SK-N-SH treated with all-trans-retinoic acid at 6 μM for 48 hours (cell line): ENCODE measurements at regions not wholly inside any gene's neighbourhood (a gene's known extent, or its start where the extent isn't known, plus 50 kb on each side); places are given as distances from the start of the nearest gene placed in this dataset.

Experiments used
- ATAC-seq: fragments of 200-7000 bp; cut with Tn5 transposase; 3 replicates; pipeline ENCODE4 v1.9.1; 2020; ENCODE audit warnings: mild to moderate bottlenecking, moderate library complexity
- ARNTL ChIP-seq: fragments of 450-650 bp; formaldehyde crosslinking; IDR thresholded peaks from 2 replicates; pipeline ENCODE4 v1.5.0; 2020; ENCODE audit warnings: low read depth, mild to moderate bottlenecking, moderate library complexity, borderline replicate concordance
- BACH2 ChIP-seq: fragments of 250-450 bp; sonication (Bioruptor Pico); IDR thresholded peaks from 2 replicates; pipeline ENCODE4 v1.9.0; 2021; ENCODE audit warnings: mild to moderate bottlenecking, borderline replicate concordance
- CREB5 ChIP-seq: fragments of 250-450 bp; sonication (Bioruptor Pico); IDR thresholded peaks from 2 replicates; pipeline ENCODE4 v1.5.1; 2020; ENCODE audit warnings: low read depth, mild to moderate bottlenecking, moderate library complexity
- CSDC2 ChIP-seq: fragments of 250-450 bp; sonication (Bioruptor Pico); IDR thresholded peaks from 2 replicates; pipeline ENCODE4 v1.5.0; 2020; ENCODE audit warnings: mild to moderate bottlenecking, moderate library complexity
- ESRRG ChIP-seq: fragments of 250-450 bp; sonication (Bioruptor Pico); IDR thresholded peaks from 2 replicates; pipeline ENCODE4 v1.6.1; 2021; ENCODE audit warnings: mild to moderate bottlenecking
- GLIS3 ChIP-seq: fragments of 250-450 bp; sonication (Bioruptor Pico); IDR thresholded peaks from 2 replicates; pipeline ENCODE4 v1.5.0; 2020; ENCODE audit warnings: mild to moderate bottlenecking, moderate library complexity
- ISL1 ChIP-seq: fragments of 250-450 bp; sonication (Bioruptor Pico); IDR thresholded peaks from 2 replicates; pipeline ENCODE4 v2.1.2; 2022; ENCODE audit warnings: mild to moderate bottlenecking, moderate library complexity
- OSR1 ChIP-seq: fragments of 250-450 bp; sonication (Bioruptor Pico); IDR thresholded peaks from 2 replicates; pipeline ENCODE4 v1.8.0; 2022; ENCODE audit warnings: moderate library complexity, mild to moderate bottlenecking, inconsistent platforms
- POU6F1 ChIP-seq: fragments of 250-450 bp; sonication (Bioruptor Pico); IDR thresholded peaks from 2 replicates; pipeline ENCODE4 v1.8.0; 2021; ENCODE audit warnings: low read depth, mild to moderate bottlenecking, moderate library complexity, borderline replicate concordance
- PPARA ChIP-seq: fragments of 250-450 bp; sonication (Bioruptor Pico); IDR thresholded peaks from 2 replicates; pipeline ENCODE4 v1.5.0; 2020; ENCODE audit warnings: mild to moderate bottlenecking, borderline replicate concordance
- RARB ChIP-seq: fragments of 250-450 bp; sonication (Bioruptor Pico); IDR thresholded peaks from 2 replicates; pipeline ENCODE4 v1.8.0; 2021; ENCODE audit warnings: mild to moderate bottlenecking, moderate library complexity
- SNAI2 ChIP-seq: fragments of 250-450 bp; sonication (Bioruptor Pico); IDR thresholded peaks from 2 replicates; pipeline ENCODE4 v1.5.0; 2020; ENCODE audit warnings: mild to moderate bottlenecking, moderate library complexity
- TCF4 ChIP-seq: fragments of 250-450 bp; sonication (Bioruptor Pico); IDR thresholded peaks from 2 replicates; pipeline ENCODE4 v1.8.0; 2021; ENCODE audit warnings: mild to moderate bottlenecking, moderate library complexity, borderline replicate concordance
- TOX ChIP-seq: fragments of 250-450 bp; sonication (Bioruptor Pico); IDR thresholded peaks from 2 replicates; pipeline ENCODE4 v1.8.0; 2021; ENCODE audit warnings: mild to moderate bottlenecking, moderate library complexity, borderline replicate concordance
- ZC3H10 ChIP-seq: fragments of 250-450 bp; sonication (Bioruptor Pico); IDR thresholded peaks from 2 replicates; pipeline ENCODE4 v1.5.1; 2021; ENCODE audit warnings: mild to moderate bottlenecking, moderate library complexity
- ZFP3 ChIP-seq: fragments of 250-450 bp; sonication (Bioruptor Pico); IDR thresholded peaks from 2 replicates; pipeline ENCODE4 v1.5.0; 2020; ENCODE audit warnings: mild to moderate bottlenecking, moderate library complexity
- ZFP30 ChIP-seq: fragments of 450-650 bp; formaldehyde crosslinking; IDR thresholded peaks from 2 replicates; pipeline ENCODE4 v1.5.0; 2022; ENCODE audit warnings: mild to moderate bottlenecking, moderate library complexity
- ZNF565 ChIP-seq: fragments of 450-650 bp; formaldehyde crosslinking; conservative IDR thresholded peaks from 2 replicates; pipeline ENCODE4 v1.5.0; 2020; ENCODE audit warnings: low read depth, mild to moderate bottlenecking, moderate library complexity
- ZNF70 ChIP-seq: fragments of 450-650 bp; formaldehyde crosslinking; IDR thresholded peaks from 2 replicates; pipeline ENCODE4 v1.5.0; 2020; ENCODE audit warnings: mild to moderate bottlenecking, moderate library complexity
- ZNF8 ChIP-seq: fragments of 450-650 bp; formaldehyde crosslinking; IDR thresholded peaks from 2 replicates; pipeline ENCODE4 v1.5.0; 2020; ENCODE audit warnings: mild to moderate bottlenecking, moderate library complexity
- TF ChIP-seq, protein P1 (sequence below): fragments of 250-450 bp; sonication (Bioruptor Pico); IDR thresholded peaks from 2 replicates; pipeline ENCODE4 v1.5.1; 2021; ENCODE audit warnings: mild to moderate bottlenecking, moderate library complexity
- TF ChIP-seq, protein P2 (sequence below): fragments of 250-450 bp; sonication (Bioruptor Pico); IDR thresholded peaks from 2 replicates; pipeline ENCODE4 v1.5.0; 2020; ENCODE audit warnings: mild to moderate bottlenecking, moderate library complexity
- TF ChIP-seq, protein P3 (sequence below): fragments of 250-450 bp; sonication (Bioruptor Pico); IDR thresholded peaks from 2 replicates; pipeline ENCODE4 v1.8.0; 2020; ENCODE audit warnings: mild to moderate bottlenecking, moderate library complexity, borderline replicate concordance

- ATAC-seq = no peak
These were observed 538.6 kb upstream of the MIR17HG start for GRCh38 chr13:90808838-90809237.

DNA sequence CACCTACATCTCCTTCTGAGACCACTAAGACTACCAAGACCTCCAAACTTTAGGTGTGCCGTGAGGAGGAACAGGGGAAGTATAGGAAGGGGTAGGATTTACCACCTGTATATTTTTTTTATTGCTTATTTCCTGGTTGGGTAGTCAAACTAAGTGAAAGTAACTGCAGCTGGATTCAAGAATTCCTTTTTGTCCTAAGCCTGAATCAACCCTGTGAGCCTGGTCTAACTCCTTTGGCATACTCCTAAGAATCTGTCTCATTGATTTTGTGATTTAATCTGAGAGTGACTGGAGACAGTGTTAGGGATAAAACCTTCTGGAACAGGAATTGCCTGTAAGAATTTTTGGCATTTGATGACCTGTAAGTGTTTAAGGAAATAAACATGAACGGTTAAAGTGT lies 523.5 kb upstream of the MIR17HG start:
- TF ChIP-seq ZFP30 (CRISPR knock-in tag) (no peak), SNAI2 (CRISPR knock-in tag) (no peak), CSDC2 (no peak), CREB5 (CRISPR knock-in tag) (no peak), BACH2 (CRISPR knock-in tag) (no peak), ZFP3 (no peak), RARB (CRISPR knock-in tag) (no peak), GLIS3 (CRISPR knock-in tag) (no peak), PPARA (no peak), POU6F1 (CRISPR knock-in tag) (no peak)
- TF ChIP-seq, protein P1, sequence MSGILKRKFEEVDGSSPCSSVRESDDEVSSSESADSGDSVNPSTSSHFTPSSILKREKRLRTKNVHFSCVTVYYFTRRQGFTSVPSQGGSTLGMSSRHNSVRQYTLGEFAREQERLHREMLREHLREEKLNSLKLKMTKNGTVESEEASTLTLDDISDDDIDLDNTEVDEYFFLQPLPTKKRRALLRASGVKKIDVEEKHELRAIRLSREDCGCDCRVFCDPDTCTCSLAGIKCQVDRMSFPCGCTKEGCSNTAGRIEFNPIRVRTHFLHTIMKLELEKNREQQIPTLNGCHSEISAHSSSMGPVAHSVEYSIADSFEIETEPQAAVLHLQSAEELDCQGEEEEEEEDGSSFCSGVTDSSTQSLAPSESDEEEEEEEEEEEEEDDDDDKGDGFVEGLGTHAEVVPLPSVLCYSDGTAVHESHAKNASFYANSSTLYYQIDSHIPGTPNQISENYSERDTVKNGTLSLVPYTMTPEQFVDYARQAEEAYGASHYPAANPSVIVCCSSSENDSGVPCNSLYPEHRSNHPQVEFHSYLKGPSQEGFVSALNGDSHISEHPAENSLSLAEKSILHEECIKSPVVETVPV (CRISPR knock-in tag) = no peak
- TF ChIP-seq, protein P2, sequence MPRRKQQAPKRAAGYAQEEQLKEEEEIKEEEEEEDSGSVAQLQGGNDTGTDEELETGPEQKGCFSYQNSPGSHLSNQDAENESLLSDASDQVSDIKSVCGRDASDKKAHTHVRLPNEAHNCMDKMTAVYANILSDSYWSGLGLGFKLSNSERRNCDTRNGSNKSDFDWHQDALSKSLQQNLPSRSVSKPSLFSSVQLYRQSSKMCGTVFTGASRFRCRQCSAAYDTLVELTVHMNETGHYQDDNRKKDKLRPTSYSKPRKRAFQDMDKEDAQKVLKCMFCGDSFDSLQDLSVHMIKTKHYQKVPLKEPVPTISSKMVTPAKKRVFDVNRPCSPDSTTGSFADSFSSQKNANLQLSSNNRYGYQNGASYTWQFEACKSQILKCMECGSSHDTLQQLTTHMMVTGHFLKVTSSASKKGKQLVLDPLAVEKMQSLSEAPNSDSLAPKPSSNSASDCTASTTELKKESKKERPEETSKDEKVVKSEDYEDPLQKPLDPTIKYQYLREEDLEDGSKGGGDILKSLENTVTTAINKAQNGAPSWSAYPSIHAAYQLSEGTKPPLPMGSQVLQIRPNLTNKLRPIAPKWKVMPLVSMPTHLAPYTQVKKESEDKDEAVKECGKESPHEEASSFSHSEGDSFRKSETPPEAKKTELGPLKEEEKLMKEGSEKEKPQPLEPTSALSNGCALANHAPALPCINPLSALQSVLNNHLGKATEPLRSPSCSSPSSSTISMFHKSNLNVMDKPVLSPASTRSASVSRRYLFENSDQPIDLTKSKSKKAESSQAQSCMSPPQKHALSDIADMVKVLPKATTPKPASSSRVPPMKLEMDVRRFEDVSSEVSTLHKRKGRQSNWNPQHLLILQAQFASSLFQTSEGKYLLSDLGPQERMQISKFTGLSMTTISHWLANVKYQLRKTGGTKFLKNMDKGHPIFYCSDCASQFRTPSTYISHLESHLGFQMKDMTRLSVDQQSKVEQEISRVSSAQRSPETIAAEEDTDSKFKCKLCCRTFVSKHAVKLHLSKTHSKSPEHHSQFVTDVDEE (CRISPR knock-in tag) = no peak
- ATAC-seq = no peak

More at GRCh38 chr13:90808838-90809237, 538.6 kb upstream of the MIR17HG start:
- no peak for TF ChIP-seq ZC3H10 (CRISPR knock-in tag)
- no peak for TF ChIP-seq PPARA
- no peak for TF ChIP-seq ZNF70
- no peak for TF ChIP-seq BACH2 (CRISPR knock-in tag)
- TF ChIP-seq, all 23 proteins: peak for 0

DNA sequence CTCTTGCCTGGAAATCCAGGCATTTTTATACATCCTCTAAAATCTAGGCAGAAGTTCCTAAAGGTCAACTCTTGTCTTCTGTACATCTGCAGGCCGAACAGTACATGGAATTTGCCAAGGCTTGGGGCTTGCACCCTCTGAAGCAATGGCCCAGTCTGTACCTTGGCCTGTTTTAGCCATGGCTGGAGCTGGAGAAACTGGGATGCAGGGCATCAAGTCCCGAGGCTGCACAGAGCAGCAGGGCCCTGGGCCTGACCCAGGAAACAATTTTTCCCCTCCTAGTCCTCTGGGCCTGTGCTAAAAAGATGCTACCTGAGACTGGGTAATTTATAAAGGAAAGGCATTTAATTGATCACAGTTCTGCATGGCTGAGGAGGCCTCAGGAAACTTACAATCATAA lies 520.8 kb upstream of the MIR17HG start:
- ATAC-seq = no peak
- no peak for TF ChIP-seq ZC3H10 (CRISPR knock-in tag)
- TF ChIP-seq, protein P2 (CRISPR knock-in tag) = no peak
- no peak for TF ChIP-seq OSR1 (CRISPR knock-in tag)
- no peak for TF ChIP-seq ISL1 (CRISPR knock-in tag)
- no peak for TF ChIP-seq RARB (CRISPR knock-in tag)
- no peak for TF ChIP-seq TOX (CRISPR knock-in tag)
- no peak for TF ChIP-seq ZFP3
- no peak for TF ChIP-seq CREB5 (CRISPR knock-in tag)
- no peak for TF ChIP-seq ZFP30 (CRISPR knock-in tag)
- no peak for TF ChIP-seq CSDC2
- TF ChIP-seq, protein P3, sequence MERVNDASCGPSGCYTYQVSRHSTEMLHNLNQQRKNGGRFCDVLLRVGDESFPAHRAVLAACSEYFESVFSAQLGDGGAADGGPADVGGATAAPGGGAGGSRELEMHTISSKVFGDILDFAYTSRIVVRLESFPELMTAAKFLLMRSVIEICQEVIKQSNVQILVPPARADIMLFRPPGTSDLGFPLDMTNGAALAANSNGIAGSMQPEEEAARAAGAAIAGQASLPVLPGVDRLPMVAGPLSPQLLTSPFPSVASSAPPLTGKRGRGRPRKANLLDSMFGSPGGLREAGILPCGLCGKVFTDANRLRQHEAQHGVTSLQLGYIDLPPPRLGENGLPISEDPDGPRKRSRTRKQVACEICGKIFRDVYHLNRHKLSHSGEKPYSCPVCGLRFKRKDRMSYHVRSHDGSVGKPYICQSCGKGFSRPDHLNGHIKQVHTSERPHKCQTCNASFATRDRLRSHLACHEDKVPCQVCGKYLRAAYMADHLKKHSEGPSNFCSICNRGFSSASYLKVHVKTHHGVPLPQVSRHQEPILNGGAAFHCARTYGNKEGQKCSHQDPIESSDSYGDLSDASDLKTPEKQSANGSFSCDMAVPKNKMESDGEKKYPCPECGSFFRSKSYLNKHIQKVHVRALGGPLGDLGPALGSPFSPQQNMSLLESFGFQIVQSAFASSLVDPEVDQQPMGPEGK (CRISPR knock-in tag) = no peak
- no peak for TF ChIP-seq ESRRG (CRISPR knock-in tag)
- TF ChIP-seq TCF4 (CRISPR knock-in tag) = no peak
- TF ChIP-seq ZNF565 = no peak
- TF ChIP-seq GLIS3 (CRISPR knock-in tag) = no peak
- TF ChIP-seq ARNTL = no peak
- no peak for TF ChIP-seq ZNF8 (CRISPR knock-in tag)
- no peak for TF ChIP-seq POU6F1 (CRISPR knock-in tag)
